H9 (cell line): ENCODE measurements at regions not wholly inside any gene's neighbourhood (a gene's known extent, or its start where the extent isn't known, plus 50 kb on each side); places are given as distances from the start of the nearest gene placed in this dataset.

Experiments used
- DNase-seq: peaks from one replicate; pipeline ENCODE4 v3.0.0-alpha.2; 2017
- H2AFZ ChIP-seq: one replicate; pipeline ENCODE4 v1.6.1; 2013; ENCODE audit warnings: mild to moderate bottlenecking, low read length, control low read depth, moderate library complexity
- H2AK5ac ChIP-seq: 2 replicates; pipeline ENCODE4 v1.6.1; 2013; ENCODE audit warnings: low read length, control low read depth, mixed read lengths; ENCODE audit not compliant: insufficient read length
- H2BK120ac ChIP-seq: one replicate; pipeline ENCODE4 v1.6.1; 2013; ENCODE audit warnings: low read depth, mild to moderate bottlenecking, low read length, control low read depth, inconsistent platforms; ENCODE audit not compliant: poor library complexity, severe bottlenecking
- H2BK12ac ChIP-seq: 2 replicates; pipeline ENCODE4 v1.6.1; 2013; ENCODE audit warnings: low read length, control low read depth, mixed read lengths, low read depth; ENCODE audit not compliant: insufficient read length
- H2BK15ac ChIP-seq: 2 replicates; pipeline ENCODE4 v1.6.1; 2013; ENCODE audit warnings: low read depth, low read length, control low read depth
- H2BK20ac ChIP-seq: one replicate; pipeline ENCODE4 v1.6.1; 2013; ENCODE audit warnings: low read depth, mild to moderate bottlenecking, low read length, control low read depth, inconsistent platforms; ENCODE audit not compliant: poor library complexity, severe bottlenecking
- H2BK5ac ChIP-seq: 2 replicates; pipeline ENCODE4 v1.6.1; 2013; ENCODE audit warnings: low read length, control low read depth, mixed read lengths; ENCODE audit not compliant: insufficient read length
- H3K14ac ChIP-seq: 2 replicates; pipeline ENCODE4 v1.6.1; 2013; ENCODE audit warnings: low read length, control low read depth; ENCODE audit not compliant: insufficient read depth
- H3K18ac ChIP-seq: 2 replicates; pipeline ENCODE4 v1.6.1; 2013; ENCODE audit warnings: low read depth, mild to moderate bottlenecking, mixed read lengths, low read length, control low read depth; ENCODE audit not compliant: insufficient read length
- H3K23ac ChIP-seq: 2 replicates; pipeline ENCODE4 v1.6.1; 2013; ENCODE audit warnings: low read length, control low read depth, mixed read lengths, low read depth; ENCODE audit not compliant: insufficient read length
- H3K23me2 ChIP-seq: 2 replicates; pipeline ENCODE4 v1.6.1; 2013; ENCODE audit warnings: low read depth, mild to moderate bottlenecking, mixed read lengths, low read length, control low read depth; ENCODE audit not compliant: insufficient read length, poor library complexity, severe bottlenecking
- H3K27ac ChIP-seq: 2 replicates; pipeline ENCODE4 v1.5.1; 2013; ENCODE audit warnings: low read length, control low read depth, mixed read lengths, low read depth; ENCODE audit not compliant: insufficient read length
- H3K27me3 ChIP-seq: 2 replicates; pipeline ENCODE4 v1.6.1; 2013; ENCODE audit warnings: low read length, control low read depth, inconsistent platforms; ENCODE audit not compliant: insufficient read depth
- H3K4ac ChIP-seq: 2 replicates; pipeline ENCODE4 v1.6.1; 2013; ENCODE audit warnings: low read depth, mild to moderate bottlenecking, control low read depth, inconsistent platforms, low read length, moderate library complexity
- H3K4me1 ChIP-seq: 2 replicates; pipeline ENCODE4 v1.6.1; 2013; ENCODE audit warnings: low read length, control low read depth, inconsistent platforms; ENCODE audit not compliant: insufficient read depth
- H3K4me2 ChIP-seq: 2 replicates; pipeline ENCODE4 v1.6.1; 2013; ENCODE audit warnings: low read length, control low read depth, mixed read lengths; ENCODE audit not compliant: insufficient read length, insufficient read depth
- H3K56ac ChIP-seq: 2 replicates; pipeline ENCODE4 v1.6.1; 2013; ENCODE audit warnings: low read depth, mild to moderate bottlenecking, mixed read lengths, low read length, control low read depth; ENCODE audit not compliant: insufficient read length
- H3K79me1 ChIP-seq: 2 replicates; pipeline ENCODE4 v1.6.1; 2013; ENCODE audit warnings: low read depth, mild to moderate bottlenecking, moderate library complexity, low read length, control low read depth, inconsistent platforms; ENCODE audit not compliant: insufficient read depth, poor library complexity, severe bottlenecking
- H3K79me2 ChIP-seq: 2 replicates; pipeline ENCODE4 v1.6.1; 2013; ENCODE audit warnings: low read length, control low read depth, inconsistent platforms; ENCODE audit not compliant: insufficient read depth
- H3K9ac ChIP-seq: 2 replicates; pipeline ENCODE4 v1.6.1; 2013; ENCODE audit warnings: low read length, control low read depth, mixed read lengths; ENCODE audit not compliant: insufficient read length; ENCODE audit errors: extremely low read depth
- H3K9me3 ChIP-seq: one replicate; pipeline ENCODE4 v1.6.1; 2013; ENCODE audit warnings: low read depth, low read length, inconsistent platforms; ENCODE audit not compliant: control insufficient read depth
- H3T11ph ChIP-seq: one replicate; pipeline ENCODE4 v1.6.1; 2013; ENCODE audit warnings: mild to moderate bottlenecking, low read length, control low read depth, inconsistent platforms
- H4K20me1 ChIP-seq: one replicate; pipeline ENCODE4 v1.6.1; 2013; ENCODE audit not compliant: control insufficient read depth, insufficient read length, insufficient read depth
- H4K5ac ChIP-seq: 2 replicates; pipeline ENCODE4 v1.6.1; 2013; ENCODE audit warnings: low read depth, mild to moderate bottlenecking, mixed read lengths, low read length, control low read depth; ENCODE audit not compliant: insufficient read length
- H4K8ac ChIP-seq: replicated peaks from 2 replicates; pipeline ENCODE4 v1.6.1; 2013; ENCODE audit warnings: low read length, control low read depth, mixed read lengths, low read depth; ENCODE audit not compliant: insufficient read length
- H4K91ac ChIP-seq: 2 replicates; pipeline ENCODE4 v1.6.1; 2013; ENCODE audit warnings: low read depth, mild to moderate bottlenecking, moderate library complexity, mixed read lengths, low read length, control low read depth; ENCODE audit not compliant: insufficient read length
- H3K27ac Mint-ChIP-seq, 3 experiments: 2 replicates in 2 of 3; 3 replicates in 1 of 3; pipeline ENCODE4 v1.8.0; 2020 to 2021; ENCODE audit warnings: mixed read lengths in 3 of 3, mild to moderate bottlenecking in 1 of 3, moderate library complexity in 1 of 3
- H3K27me3 Mint-ChIP-seq: 2 replicates; pipeline ENCODE4 v1.8.0; 2021; ENCODE audit warnings: low read depth, mild to moderate bottlenecking, moderate library complexity, mixed read lengths
- H3K36me3 Mint-ChIP-seq, 3 experiments: 2 replicates in 2 of 3; 3 replicates in 1 of 3; pipeline ENCODE4 v1.8.0; 2020 to 2021; ENCODE audit warnings: low read depth in 3 of 3, mixed read lengths in 3 of 3; ENCODE audit not compliant: insufficient read depth in 1 of 3
- H3K4me1 Mint-ChIP-seq, 2 experiments: 2 replicates each; pipeline ENCODE4 v1.8.0; 2020; ENCODE audit warnings: mixed read lengths in 2 of 2
- H3K4me3 Mint-ChIP-seq, 2 experiments: 2 replicates in 1 of 2; 3 replicates in 1 of 2; pipeline ENCODE4 v1.8.0; 2020 to 2021; ENCODE audit warnings: mild to moderate bottlenecking in 2 of 2, mixed read lengths in 2 of 2, moderate library complexity in 1 of 2
- H3K9me3 Mint-ChIP-seq, 2 experiments: 2 replicates in 1 of 2; 3 replicates in 1 of 2; pipeline ENCODE4 v1.8.0; 2020; ENCODE audit warnings: mild to moderate bottlenecking in 2 of 2, mixed read lengths in 2 of 2, moderate library complexity in 1 of 2
- WGBS: extraction: QIAGEN DNeasy Blood & Tissue Kit; methylation state at CpG from one replicate; pipeline ENCODE4 v1.1.7; 2013; ENCODE audit warnings: missing lambda C conversion rate, low lambda C conversion rate, mixed read lengths; ENCODE audit not compliant: insufficient read length; ENCODE audit errors: extremely low coverage; 5-methylcytosine and 5-hydroxymethylcytosine counted together
- TF ChIP-seq, protein P1 (sequence below): fragments of 200-600 bp; sonication (generic); conservative IDR thresholded peaks from 3 replicates; pipeline ENCODE4 v1.8.0; 2021; ENCODE audit warnings: antibody characterized with exemption, mild to moderate bottlenecking

DNA sequence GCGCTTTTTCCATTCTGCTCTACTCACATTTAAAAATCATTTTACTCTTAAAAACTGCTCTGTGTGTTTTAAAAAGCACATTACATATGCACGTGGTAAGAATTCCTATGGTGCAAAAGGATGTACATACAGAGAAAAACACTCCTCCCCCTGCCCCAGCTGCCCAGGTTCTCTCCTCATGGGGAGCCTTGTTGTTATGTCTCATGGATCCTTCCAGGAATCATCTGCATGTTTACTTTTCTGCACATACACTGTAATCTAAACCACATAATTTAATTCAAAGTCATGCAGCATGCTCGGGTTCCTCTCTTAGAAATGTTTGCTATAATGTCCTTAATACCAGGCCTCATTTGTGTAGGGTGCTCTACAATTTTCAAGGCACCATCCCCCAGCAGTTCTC is 243.3 kb downstream of the LOXHD1 start:
- H4K8ac ChIP-seq: no peak overlapping the region
- H2AK5ac ChIP-seq: no peak overlapping the region
- TF ChIP-seq, protein P1, sequence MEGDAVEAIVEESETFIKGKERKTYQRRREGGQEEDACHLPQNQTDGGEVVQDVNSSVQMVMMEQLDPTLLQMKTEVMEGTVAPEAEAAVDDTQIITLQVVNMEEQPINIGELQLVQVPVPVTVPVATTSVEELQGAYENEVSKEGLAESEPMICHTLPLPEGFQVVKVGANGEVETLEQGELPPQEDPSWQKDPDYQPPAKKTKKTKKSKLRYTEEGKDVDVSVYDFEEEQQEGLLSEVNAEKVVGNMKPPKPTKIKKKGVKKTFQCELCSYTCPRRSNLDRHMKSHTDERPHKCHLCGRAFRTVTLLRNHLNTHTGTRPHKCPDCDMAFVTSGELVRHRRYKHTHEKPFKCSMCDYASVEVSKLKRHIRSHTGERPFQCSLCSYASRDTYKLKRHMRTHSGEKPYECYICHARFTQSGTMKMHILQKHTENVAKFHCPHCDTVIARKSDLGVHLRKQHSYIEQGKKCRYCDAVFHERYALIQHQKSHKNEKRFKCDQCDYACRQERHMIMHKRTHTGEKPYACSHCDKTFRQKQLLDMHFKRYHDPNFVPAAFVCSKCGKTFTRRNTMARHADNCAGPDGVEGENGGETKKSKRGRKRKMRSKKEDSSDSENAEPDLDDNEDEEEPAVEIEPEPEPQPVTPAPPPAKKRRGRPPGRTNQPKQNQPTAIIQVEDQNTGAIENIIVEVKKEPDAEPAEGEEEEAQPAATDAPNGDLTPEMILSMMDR: no peak
- no peak overlapping the region; a peak in 2 of 7 replicates for H3K27ac Mint-ChIP-seq
- no peaks in the 10 kb centered on the region for H3K79me1 ChIP-seq
- H3K4ac ChIP-seq: no peak overlapping the region
- no peak overlapping the region for H3K4me2 ChIP-seq
- no peak overlapping the region for H2BK5ac ChIP-seq
- H2BK120ac ChIP-seq: no peak overlapping the region
- H2BK12ac ChIP-seq: no peak overlapping the region
- no peaks in the 10 kb centered on the region; a peak in 2 of 5 replicates for H3K9me3 Mint-ChIP-seq
- peaks cover 25% of the 10 kb centered on the region for H3K4me1 ChIP-seq
- WGBS: no CpG with 5 or more reads among the region's 3 CpGs
- peaks cover 4% of the 10 kb centered on the region for H3K27me3 Mint-ChIP-seq
- peaks cover 54 to 61% of the 10 kb centered on the region in 2 experiments for H3K4me1 Mint-ChIP-seq
- no peaks in the 10 kb centered on the region for H3K23me2 ChIP-seq
- H3T11ph ChIP-seq: no peak overlapping the region
- no peaks in the 10 kb centered on the region for H3K9me3 ChIP-seq
- H3K56ac ChIP-seq: no peak overlapping the region
- no peak for DNase-seq
- no peak overlapping the region for H2AFZ ChIP-seq
- H4K20me1 ChIP-seq: no peaks in the 10 kb centered on the region
- no peak overlapping the region for H3K4me3 Mint-ChIP-seq
- no peak overlapping the region for H3K27ac ChIP-seq
- no peaks in the 10 kb centered on the region; a peak in 1 of 7 replicates for H3K36me3 Mint-ChIP-seq
- H4K91ac ChIP-seq: no peak overlapping the region
- no peak overlapping the region for H3K9ac ChIP-seq
- no peak overlapping the region for H4K5ac ChIP-seq
- no peak overlapping the region for H2BK15ac ChIP-seq
- H3K14ac ChIP-seq: no peak overlapping the region
- no peak overlapping the region for H2BK20ac ChIP-seq
- no peak overlapping the region for H3K18ac ChIP-seq
- H3K27me3 ChIP-seq: no peaks in the 10 kb centered on the region
- H3K23ac ChIP-seq: no peak overlapping the region
- no peaks in the 10 kb centered on the region for H3K79me2 ChIP-seq
